ENCODE measurements at regions not wholly inside any gene's neighbourhood (a gene's known extent, or its start where the extent isn't known, plus 50 kb on each side); places are given as distances from the start of the nearest gene placed in this dataset.

- no peak for TF ChIP-seq CTCF (IDR thresholded peaks at IDR 0.05 in 2 of 3, conservative IDR thresholded peaks at IDR 0.05 in 1 of 3; ENCODE audit: borderline replicate concordance in 1 of 3, insufficient read depth in 1 of 3, low read depth in 2 of 3, low read length in 2 of 3)
- no peak for TF ChIP-seq ATF3 (IDR thresholded peaks at IDR 0.05)
- TF ChIP-seq MAX (IDR thresholded peaks at IDR 0.05), result no peak
- no peak for TF ChIP-seq EZH2 (IDR thresholded peaks at IDR 0.05)
- no peak for TF ChIP-seq ZNF274 (IDR thresholded peaks at IDR 0.05; ENCODE audit: low read depth, low read length)
- no peak for TF ChIP-seq POLR2A (IDR thresholded peaks at IDR 0.05; ENCODE audit: borderline replicate concordance, extremely low read depth, insufficient read depth, insufficient read length)
- TF ChIP-seq REST (IDR thresholded peaks at IDR 0.05; ENCODE audit: low read depth), result no peak
- TF ChIP-seq ZBTB33 (IDR thresholded peaks at IDR 0.05; ENCODE audit: extremely low read depth, insufficient replicate concordance, low read length), result no peak
These were observed 625.6 kb downstream of the TMEM114 start for GRCh38 chr16:7964744-7965143.

Data from HCT116 (cell line).